ENCODE measurements at regions not wholly inside any gene's neighbourhood (a gene's known extent, or its start where the extent isn't known, plus 50 kb on each side); places are given as distances from the start of the nearest gene placed in this dataset.

GRCh38 chr14:42047421-42048055 is 440.9 kb downstream of the LRFN5 start:
- Histone ChIP-seq H3K27me3 (ENCODE audit: insufficient read depth) (no peaks in the 10 kb centered on the region), H3K79me2 (ENCODE audit: insufficient read depth) (no peaks in the 10 kb centered on the region), H3K9me2 (no peaks in the 10 kb centered on the region), H3K4me1 (ENCODE audit: control insufficient read depth in 1 of 2, insufficient read depth in 2 of 2, low read depth in 1 of 2, low read length in 1 of 2) (no peaks in the 10 kb centered on the region), H3K9ac (no peak overlapping the region), H3K4me3 (ENCODE audit: low read depth in 2 of 2, low read length in 1 of 2) (no peak overlapping the region), H2AFZ (ENCODE audit: low read depth) (no peak overlapping the region), H3K4me2 (no peak overlapping the region), H3K9me3 (no peaks in the 10 kb centered on the region), H3F3A (replicated peaks; ENCODE audit: insufficient read depth) (no peaks in the 10 kb centered on the region), H3K27ac (ENCODE audit: low read depth in 2 of 2, low read length in 1 of 2) (no peak overlapping the region), H3K36me3 (replicated peaks in 1 of 2; ENCODE audit: control insufficient read depth in 1 of 2, insufficient read depth in 2 of 2, low read length in 1 of 2) (no peaks in the 10 kb centered on the region), H4K20me1 (ENCODE audit: insufficient read depth) (no peaks in the 10 kb centered on the region)
- no peak for DNase-seq
- no peak for TF ChIP-seq GABPA (IDR thresholded peaks at IDR 0.05; ENCODE audit: low read depth)
- TF ChIP-seq, protein P1, sequence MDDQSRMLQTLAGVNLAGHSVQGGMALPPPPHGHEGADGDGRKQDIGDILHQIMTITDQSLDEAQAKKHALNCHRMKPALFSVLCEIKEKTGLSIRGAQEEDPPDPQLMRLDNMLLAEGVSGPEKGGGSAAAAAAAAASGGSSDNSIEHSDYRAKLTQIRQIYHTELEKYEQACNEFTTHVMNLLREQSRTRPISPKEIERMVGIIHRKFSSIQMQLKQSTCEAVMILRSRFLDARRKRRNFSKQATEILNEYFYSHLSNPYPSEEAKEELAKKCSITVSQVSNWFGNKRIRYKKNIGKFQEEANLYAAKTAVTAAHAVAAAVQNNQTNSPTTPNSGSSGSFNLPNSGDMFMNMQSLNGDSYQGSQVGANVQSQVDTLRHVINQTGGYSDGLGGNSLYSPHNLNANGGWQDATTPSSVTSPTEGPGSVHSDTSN (IDR thresholded peaks at IDR 0.05): no peak
- no peak for TF ChIP-seq MAX (IDR thresholded peaks at IDR 0.05; ENCODE audit: low read depth)
- no peak for TF ChIP-seq NFIC (IDR thresholded peaks at IDR 0.05; ENCODE audit: borderline replicate concordance)
- TF ChIP-seq EP300 (IDR thresholded peaks at IDR 0.05; ENCODE audit: borderline replicate concordance in 1 of 2, low read depth in 1 of 2, low read length in 1 of 2): no peak
- no peak for TF ChIP-seq TEAD4 (IDR thresholded peaks at IDR 0.05; ENCODE audit: borderline replicate concordance, insufficient read depth)
- no peak for TF ChIP-seq SIN3A (IDR thresholded peaks at IDR 0.05; ENCODE audit: borderline replicate concordance, low read depth, low read length)
- no peak for TF ChIP-seq NRF1 (IDR thresholded peaks at IDR 0.05; ENCODE audit: low read depth, low read length)
- TF ChIP-seq MEF2A (IDR thresholded peaks at IDR 0.05; ENCODE audit: borderline replicate concordance, low read depth): no peak
- no peak for TF ChIP-seq USF1 (IDR thresholded peaks at IDR 0.05; ENCODE audit: borderline replicate concordance, low read depth)
- no peak for TF ChIP-seq GATA2 (CRISPR knock-in tag; IDR thresholded peaks at IDR 0.05)
- TF ChIP-seq TAF1 (IDR thresholded peaks at IDR 0.05; ENCODE audit: borderline replicate concordance, low read depth, low read length): no peak
- no peak for TF ChIP-seq RCOR1 (IDR thresholded peaks at IDR 0.05; ENCODE audit: low read length)
- TF ChIP-seq USF2 (IDR thresholded peaks at IDR 0.05; ENCODE audit: borderline replicate concordance, low read depth, low read length): no peak
- TF ChIP-seq, protein P2, sequence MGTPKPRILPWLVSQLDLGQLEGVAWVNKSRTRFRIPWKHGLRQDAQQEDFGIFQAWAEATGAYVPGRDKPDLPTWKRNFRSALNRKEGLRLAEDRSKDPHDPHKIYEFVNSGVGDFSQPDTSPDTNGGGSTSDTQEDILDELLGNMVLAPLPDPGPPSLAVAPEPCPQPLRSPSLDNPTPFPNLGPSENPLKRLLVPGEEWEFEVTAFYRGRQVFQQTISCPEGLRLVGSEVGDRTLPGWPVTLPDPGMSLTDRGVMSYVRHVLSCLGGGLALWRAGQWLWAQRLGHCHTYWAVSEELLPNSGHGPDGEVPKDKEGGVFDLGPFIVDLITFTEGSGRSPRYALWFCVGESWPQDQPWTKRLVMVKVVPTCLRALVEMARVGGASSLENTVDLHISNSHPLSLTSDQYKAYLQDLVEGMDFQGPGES (IDR thresholded peaks at IDR 0.05; ENCODE audit: low read depth, low read length): no peak
- no peak for TF ChIP-seq ZBTB33 (IDR thresholded peaks at IDR 0.05; ENCODE audit: borderline replicate concordance, low read depth)
- TF ChIP-seq CHD2 (IDR thresholded peaks at IDR 0.05; ENCODE audit: low read length, partially characterized antibody): no peak
- no peak for TF ChIP-seq FOXM1 (IDR thresholded peaks at IDR 0.05; ENCODE audit: low read depth)
- TF ChIP-seq MXI1 (IDR thresholded peaks at IDR 0.05; ENCODE audit: low read depth, low read length): no peak
- POLR2A ChIA-PET: no interaction called here
- CTCF ChIA-PET: no interaction called here
- 6% methylated on average over 3 of the region's 3 CpGs for WGBS (ENCODE audit: low lambda C conversion rate)

Measured in SK-N-SH (cell line).